H9 (cell line): ENCODE measurements at regions not wholly inside any gene's neighbourhood (a gene's known extent, or its start where the extent isn't known, plus 50 kb on each side); places are given as distances from the start of the nearest gene placed in this dataset.

Source experiments
- DNase-seq: peaks from one replicate; pipeline ENCODE4 v3.0.0-alpha.2; 2017
- H2AFZ ChIP-seq: one replicate; pipeline ENCODE4 v1.6.1; 2013; ENCODE audit warnings: mild to moderate bottlenecking, low read length, control low read depth, moderate library complexity
- H2AK5ac ChIP-seq: 2 replicates; pipeline ENCODE4 v1.6.1; 2013; ENCODE audit warnings: low read length, control low read depth, mixed read lengths; ENCODE audit not compliant: insufficient read length
- H2BK120ac ChIP-seq: one replicate; pipeline ENCODE4 v1.6.1; 2013; ENCODE audit warnings: low read depth, mild to moderate bottlenecking, low read length, control low read depth, inconsistent platforms; ENCODE audit not compliant: poor library complexity, severe bottlenecking
- H2BK12ac ChIP-seq: 2 replicates; pipeline ENCODE4 v1.6.1; 2013; ENCODE audit warnings: low read length, control low read depth, mixed read lengths, low read depth; ENCODE audit not compliant: insufficient read length
- H2BK15ac ChIP-seq: 2 replicates; pipeline ENCODE4 v1.6.1; 2013; ENCODE audit warnings: low read depth, low read length, control low read depth
- H2BK20ac ChIP-seq: one replicate; pipeline ENCODE4 v1.6.1; 2013; ENCODE audit warnings: low read depth, mild to moderate bottlenecking, low read length, control low read depth, inconsistent platforms; ENCODE audit not compliant: poor library complexity, severe bottlenecking
- H2BK5ac ChIP-seq: 2 replicates; pipeline ENCODE4 v1.6.1; 2013; ENCODE audit warnings: low read length, control low read depth, mixed read lengths; ENCODE audit not compliant: insufficient read length
- H3K14ac ChIP-seq: 2 replicates; pipeline ENCODE4 v1.6.1; 2013; ENCODE audit warnings: low read length, control low read depth; ENCODE audit not compliant: insufficient read depth
- H3K18ac ChIP-seq: 2 replicates; pipeline ENCODE4 v1.6.1; 2013; ENCODE audit warnings: low read depth, mild to moderate bottlenecking, mixed read lengths, low read length, control low read depth; ENCODE audit not compliant: insufficient read length
- H3K23ac ChIP-seq: 2 replicates; pipeline ENCODE4 v1.6.1; 2013; ENCODE audit warnings: low read length, control low read depth, mixed read lengths, low read depth; ENCODE audit not compliant: insufficient read length
- H3K23me2 ChIP-seq: 2 replicates; pipeline ENCODE4 v1.6.1; 2013; ENCODE audit warnings: low read depth, mild to moderate bottlenecking, mixed read lengths, low read length, control low read depth; ENCODE audit not compliant: insufficient read length, poor library complexity, severe bottlenecking
- H3K27ac ChIP-seq: 2 replicates; pipeline ENCODE4 v1.5.1; 2013; ENCODE audit warnings: low read length, control low read depth, mixed read lengths, low read depth; ENCODE audit not compliant: insufficient read length
- H3K27me3 ChIP-seq: 2 replicates; pipeline ENCODE4 v1.6.1; 2013; ENCODE audit warnings: low read length, control low read depth, inconsistent platforms; ENCODE audit not compliant: insufficient read depth
- H3K4ac ChIP-seq: 2 replicates; pipeline ENCODE4 v1.6.1; 2013; ENCODE audit warnings: low read depth, mild to moderate bottlenecking, control low read depth, inconsistent platforms, low read length, moderate library complexity
- H3K4me1 ChIP-seq: 2 replicates; pipeline ENCODE4 v1.6.1; 2013; ENCODE audit warnings: low read length, control low read depth, inconsistent platforms; ENCODE audit not compliant: insufficient read depth
- H3K4me2 ChIP-seq: 2 replicates; pipeline ENCODE4 v1.6.1; 2013; ENCODE audit warnings: low read length, control low read depth, mixed read lengths; ENCODE audit not compliant: insufficient read length, insufficient read depth
- H3K56ac ChIP-seq: 2 replicates; pipeline ENCODE4 v1.6.1; 2013; ENCODE audit warnings: low read depth, mild to moderate bottlenecking, mixed read lengths, low read length, control low read depth; ENCODE audit not compliant: insufficient read length
- H3K79me1 ChIP-seq: 2 replicates; pipeline ENCODE4 v1.6.1; 2013; ENCODE audit warnings: low read depth, mild to moderate bottlenecking, moderate library complexity, low read length, control low read depth, inconsistent platforms; ENCODE audit not compliant: insufficient read depth, poor library complexity, severe bottlenecking
- H3K79me2 ChIP-seq: 2 replicates; pipeline ENCODE4 v1.6.1; 2013; ENCODE audit warnings: low read length, control low read depth, inconsistent platforms; ENCODE audit not compliant: insufficient read depth
- H3K9ac ChIP-seq: 2 replicates; pipeline ENCODE4 v1.6.1; 2013; ENCODE audit warnings: low read length, control low read depth, mixed read lengths; ENCODE audit not compliant: insufficient read length; ENCODE audit errors: extremely low read depth
- H3K9me3 ChIP-seq: one replicate; pipeline ENCODE4 v1.6.1; 2013; ENCODE audit warnings: low read depth, low read length, inconsistent platforms; ENCODE audit not compliant: control insufficient read depth
- H3T11ph ChIP-seq: one replicate; pipeline ENCODE4 v1.6.1; 2013; ENCODE audit warnings: mild to moderate bottlenecking, low read length, control low read depth, inconsistent platforms
- H4K20me1 ChIP-seq: one replicate; pipeline ENCODE4 v1.6.1; 2013; ENCODE audit not compliant: control insufficient read depth, insufficient read length, insufficient read depth
- H4K5ac ChIP-seq: 2 replicates; pipeline ENCODE4 v1.6.1; 2013; ENCODE audit warnings: low read depth, mild to moderate bottlenecking, mixed read lengths, low read length, control low read depth; ENCODE audit not compliant: insufficient read length
- H4K8ac ChIP-seq: replicated peaks from 2 replicates; pipeline ENCODE4 v1.6.1; 2013; ENCODE audit warnings: low read length, control low read depth, mixed read lengths, low read depth; ENCODE audit not compliant: insufficient read length
- H4K91ac ChIP-seq: 2 replicates; pipeline ENCODE4 v1.6.1; 2013; ENCODE audit warnings: low read depth, mild to moderate bottlenecking, moderate library complexity, mixed read lengths, low read length, control low read depth; ENCODE audit not compliant: insufficient read length
- H3K27ac Mint-ChIP-seq, 3 experiments: 2 replicates in 2 of 3; 3 replicates in 1 of 3; pipeline ENCODE4 v1.8.0; 2020 to 2021; ENCODE audit warnings: mixed read lengths in 3 of 3, mild to moderate bottlenecking in 1 of 3, moderate library complexity in 1 of 3
- H3K27me3 Mint-ChIP-seq: 2 replicates; pipeline ENCODE4 v1.8.0; 2021; ENCODE audit warnings: low read depth, mild to moderate bottlenecking, moderate library complexity, mixed read lengths
- H3K36me3 Mint-ChIP-seq, 3 experiments: 2 replicates in 2 of 3; 3 replicates in 1 of 3; pipeline ENCODE4 v1.8.0; 2020 to 2021; ENCODE audit warnings: low read depth in 3 of 3, mixed read lengths in 3 of 3; ENCODE audit not compliant: insufficient read depth in 1 of 3
- H3K4me1 Mint-ChIP-seq, 2 experiments: 2 replicates each; pipeline ENCODE4 v1.8.0; 2020; ENCODE audit warnings: mixed read lengths in 2 of 2
- H3K4me3 Mint-ChIP-seq, 2 experiments: 2 replicates in 1 of 2; 3 replicates in 1 of 2; pipeline ENCODE4 v1.8.0; 2020 to 2021; ENCODE audit warnings: mild to moderate bottlenecking in 2 of 2, mixed read lengths in 2 of 2, moderate library complexity in 1 of 2
- H3K9me3 Mint-ChIP-seq, 2 experiments: 2 replicates in 1 of 2; 3 replicates in 1 of 2; pipeline ENCODE4 v1.8.0; 2020; ENCODE audit warnings: mild to moderate bottlenecking in 2 of 2, mixed read lengths in 2 of 2, moderate library complexity in 1 of 2
- CTCF ChIP-seq: fragments of 200-600 bp; sonication (generic); conservative IDR thresholded peaks from 3 replicates; pipeline ENCODE4 v1.8.0; 2021; ENCODE audit warnings: antibody characterized with exemption, mild to moderate bottlenecking
- WGBS: extraction: QIAGEN DNeasy Blood & Tissue Kit; methylation state at CpG from one replicate; pipeline ENCODE4 v1.1.7; 2013; ENCODE audit warnings: missing lambda C conversion rate, low lambda C conversion rate, mixed read lengths; ENCODE audit not compliant: insufficient read length; ENCODE audit errors: extremely low coverage; 5-methylcytosine and 5-hydroxymethylcytosine counted together

GRCh38 chr3:153853163-153853562 is 268.0 kb upstream of the ARHGEF26 start:
- peaks cover 16 to 21% of the 10 kb centered on the region in 2 experiments for H3K4me1 Mint-ChIP-seq
- Histone ChIP-seq H4K91ac (no peak overlapping the region), H3K27ac (no peak overlapping the region), H2BK12ac (no peak overlapping the region), H3K14ac (no peak overlapping the region), H2BK20ac (no peak overlapping the region), H3K18ac (no peak overlapping the region), H3K23ac (no peak overlapping the region), H3K4ac (no peak overlapping the region), H2BK15ac (no peak overlapping the region), H3K79me2 (no peaks in the 10 kb centered on the region), H3T11ph (no peak overlapping the region), H4K5ac (no peak overlapping the region), H2BK5ac (no peak overlapping the region), H4K8ac (no peak overlapping the region), H2AFZ (no peak overlapping the region), H3K9ac (no peak overlapping the region), H3K27me3 (no peaks in the 10 kb centered on the region), H3K23me2 (no peaks in the 10 kb centered on the region), H3K4me1 (peaks cover 5% of the 10 kb centered on the region; the same call in 1 of the 2 replicates), H3K79me1 (no peaks in the 10 kb centered on the region), H3K56ac (no peak overlapping the region), H3K4me2 (no peak overlapping the region), H2AK5ac (no peak overlapping the region), H3K9me3 (no peaks in the 10 kb centered on the region), H4K20me1 (no peaks in the 10 kb centered on the region), H2BK120ac (no peak overlapping the region)
- H3K9me3 Mint-ChIP-seq = peaks cover 0 to 3% of the 10 kb centered on the region in 2 experiments; a peak in 3 of 5 replicates
- no peak overlapping the region for H3K27ac Mint-ChIP-seq
- H3K4me3 Mint-ChIP-seq = no peak overlapping the region
- WGBS = no CpG with 5 or more reads among the region's 1 CpG
- H3K27me3 Mint-ChIP-seq = no peaks in the 10 kb centered on the region
- TF ChIP-seq CTCF = no peak
- DNase-seq = no peak
- H3K36me3 Mint-ChIP-seq = no peaks in the 10 kb centered on the region
